H1 (cell line): ENCODE measurements at regions not wholly inside any gene's neighbourhood (a gene's known extent, or its start where the extent isn't known, plus 50 kb on each side); places are given as distances from the start of the nearest gene placed in this dataset.

Experiments used
- RAD21 ChIP-seq, 2 experiments: IDR thresholded peaks in 1 of 2; conservative IDR thresholded peaks in 1 of 2; 2 replicates each; pipeline ENCODE4 v1.6.1; 2011; ENCODE audit warnings: low read depth in 2 of 2, low read length in 2 of 2, improper control_type of control experiment in 1 of 2, inconsistent platforms in 1 of 2, mild to moderate bottlenecking in 1 of 2, moderate library complexity in 1 of 2
- TEAD4 ChIP-seq: IDR thresholded peaks from 2 replicates; pipeline ENCODE4 v1.6.1; 2012; ENCODE audit warnings: low read depth, low read length, inconsistent platforms, mixed read lengths

DNA sequence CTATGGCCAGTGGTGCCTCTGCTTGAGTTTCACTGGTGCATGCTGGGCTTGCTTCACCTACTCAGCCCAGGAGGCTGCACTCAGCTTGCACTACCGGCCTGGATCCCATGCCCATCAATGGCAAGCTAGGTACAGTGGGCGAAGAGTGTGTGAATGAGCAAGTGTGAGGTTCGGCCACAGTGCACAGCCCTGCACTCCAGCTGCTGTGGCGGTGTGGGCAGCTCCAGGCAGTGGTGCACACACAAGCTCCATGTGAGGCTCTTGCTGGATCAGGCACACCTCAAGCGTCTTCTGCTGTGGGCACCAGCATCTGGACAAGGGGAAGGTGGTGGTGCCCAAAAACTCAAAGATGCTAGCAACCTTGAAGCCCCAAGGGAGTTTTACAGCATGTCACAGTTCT, 820.9 kb upstream of the LCORL start (continued):
- no peak for TF ChIP-seq RAD21 (IDR thresholded peaks at IDR 0.05 in 1 of 2, conservative IDR thresholded peaks at IDR 0.05 in 1 of 2; ENCODE audit: low read depth in 2 of 2, low read length in 2 of 2)
- no peak for TF ChIP-seq TEAD4
